Kidney (tissue), 13 donors: ENCODE measurements at regions not wholly inside any gene's neighbourhood (a gene's known extent, or its start where the extent isn't known, plus 50 kb on each side); places are given as distances from the start of the nearest gene placed in this dataset.

Experiments used
- DNase-seq, 5 donors: peaks; one replicate each; pipeline ENCODE4 v3.0.0-alpha.2; 2013 to 2020
- FAIRE-seq: peaks from 2 replicates; lab custom pipeline; 2012; peaks lifted over from hg19 to GRCh38; lab: Jason Lieb, UNC
- H3K27ac ChIP-seq, 2 donors: one replicate each; pipeline ENCODE4 v1.7.0; 2013; ENCODE audit warnings: low read depth in 2 of 2, low read length in 2 of 2, inconsistent platforms in 1 of 2
- H3K27me3 ChIP-seq: one replicate; pipeline ENCODE4 v1.7.1; 2013; ENCODE audit warnings: low read length, inconsistent platforms; ENCODE audit not compliant: control insufficient read depth, insufficient read depth
- H3K36me3 ChIP-seq, 3 donors: one replicate each; pipeline versions ENCODE4 v1.7.0 to v1.7.1; 2013; ENCODE audit warnings: low read length in 3 of 3, control low read depth in 1 of 3, inconsistent platforms in 1 of 3; ENCODE audit not compliant: insufficient read depth in 3 of 3, control insufficient read depth in 2 of 3
- H3K4me1 ChIP-seq, 3 donors: one replicate each; pipeline versions ENCODE4 v1.7.0 to v1.7.1; 2013; ENCODE audit warnings: low read length in 3 of 3, inconsistent platforms in 1 of 3, low read depth in 1 of 3; ENCODE audit not compliant: control insufficient read depth in 2 of 3, insufficient read depth in 2 of 3
- H3K4me3 ChIP-seq, 3 donors: one replicate each; pipeline versions ENCODE4 v1.7.0 to v1.8.1; 2013; ENCODE audit warnings: low read length in 3 of 3, control low read depth in 1 of 3, inconsistent platforms in 1 of 3
- H3K9ac ChIP-seq, 3 donors: one replicate each; pipeline versions ENCODE4 v1.7.0 to v1.7.1; 2013; ENCODE audit warnings: low read length in 3 of 3, control low read depth in 1 of 3, inconsistent platforms in 1 of 3
- H3K9me3 ChIP-seq, 3 donors: one replicate each; pipeline versions ENCODE4 v1.7.0 to v1.7.1; 2013; ENCODE audit warnings: low read length in 3 of 3, control low read depth in 1 of 3, inconsistent platforms in 1 of 3; ENCODE audit not compliant: control insufficient read depth in 2 of 3, insufficient read depth in 1 of 3
- intact Hi-C: fragments of 100-400 bp; cut with DNase I; formaldehyde crosslinking; loops from one replicate; pipeline ENCODE4 v1.11.1; 2022
- TF ChIP-seq, protein P1 (sequence below): IDR thresholded peaks from 3 replicates; pipeline ENCODE4 v1.5.1; 2012; ENCODE audit warnings: mild to moderate bottlenecking, moderate library complexity, borderline replicate concordance; ENCODE audit not compliant: insufficient read depth; ENCODE audit errors: extremely low read depth
- donor health status: control.
- donor health status: control.
- donor health status: control.
- donor health status: control.
- donor health status: control.
- donor health status: DM: yes; HTN: yes; CAD: no.
- donor health status: Normal renal cell carcinoma (clear cell type).

DNA sequence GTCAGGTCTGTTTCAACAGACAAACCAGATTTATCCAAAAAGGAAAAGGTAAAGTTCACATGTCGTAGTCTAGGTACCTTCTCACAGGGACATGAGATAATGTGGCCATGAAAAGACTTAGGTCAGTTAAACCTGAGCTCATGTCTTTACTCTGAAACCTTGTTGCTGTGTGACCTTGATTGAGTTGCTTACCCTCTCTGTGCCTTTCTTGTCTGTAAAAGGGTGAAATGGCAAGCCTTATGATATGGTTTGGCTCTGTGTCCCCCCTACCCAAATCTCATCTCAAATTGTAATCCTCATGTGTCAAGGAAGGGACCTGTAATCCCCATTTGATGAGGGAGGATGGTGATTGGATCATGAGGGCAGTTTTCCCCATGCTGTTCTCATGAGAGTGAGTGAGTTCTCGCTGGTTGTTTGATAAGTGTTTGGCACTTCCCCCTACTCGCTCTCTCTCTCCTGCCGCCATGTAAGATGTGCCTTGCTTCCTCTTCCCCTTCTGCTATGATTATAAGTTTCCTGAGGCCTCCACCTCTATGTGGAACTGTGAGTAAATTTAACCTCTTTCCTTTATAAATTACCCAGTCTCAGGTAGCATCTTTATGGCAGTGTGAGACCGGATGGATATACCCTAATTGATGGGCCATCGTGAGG is 299.8 kb downstream of the ADGRD1 start:
- H3K9ac ChIP-seq, result no peak overlapping the region
- FAIRE-seq, result no peak
- no peak overlapping the region for H3K27ac ChIP-seq
- TF ChIP-seq, protein P1, sequence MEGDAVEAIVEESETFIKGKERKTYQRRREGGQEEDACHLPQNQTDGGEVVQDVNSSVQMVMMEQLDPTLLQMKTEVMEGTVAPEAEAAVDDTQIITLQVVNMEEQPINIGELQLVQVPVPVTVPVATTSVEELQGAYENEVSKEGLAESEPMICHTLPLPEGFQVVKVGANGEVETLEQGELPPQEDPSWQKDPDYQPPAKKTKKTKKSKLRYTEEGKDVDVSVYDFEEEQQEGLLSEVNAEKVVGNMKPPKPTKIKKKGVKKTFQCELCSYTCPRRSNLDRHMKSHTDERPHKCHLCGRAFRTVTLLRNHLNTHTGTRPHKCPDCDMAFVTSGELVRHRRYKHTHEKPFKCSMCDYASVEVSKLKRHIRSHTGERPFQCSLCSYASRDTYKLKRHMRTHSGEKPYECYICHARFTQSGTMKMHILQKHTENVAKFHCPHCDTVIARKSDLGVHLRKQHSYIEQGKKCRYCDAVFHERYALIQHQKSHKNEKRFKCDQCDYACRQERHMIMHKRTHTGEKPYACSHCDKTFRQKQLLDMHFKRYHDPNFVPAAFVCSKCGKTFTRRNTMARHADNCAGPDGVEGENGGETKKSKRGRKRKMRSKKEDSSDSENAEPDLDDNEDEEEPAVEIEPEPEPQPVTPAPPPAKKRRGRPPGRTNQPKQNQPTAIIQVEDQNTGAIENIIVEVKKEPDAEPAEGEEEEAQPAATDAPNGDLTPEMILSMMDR, result no peak
- H3K9me3 ChIP-seq, result no peaks in the 10 kb centered on the region
- DNase-seq, result no peak
- no peaks in the 10 kb centered on the region for H3K36me3 ChIP-seq
- intact Hi-C loops, result no loop called here
- H3K27me3 ChIP-seq, result no peaks in the 10 kb centered on the region
- no peaks in the 10 kb centered on the region for H3K4me1 ChIP-seq
- H3K4me3 ChIP-seq, result no peak overlapping the region

DNA sequence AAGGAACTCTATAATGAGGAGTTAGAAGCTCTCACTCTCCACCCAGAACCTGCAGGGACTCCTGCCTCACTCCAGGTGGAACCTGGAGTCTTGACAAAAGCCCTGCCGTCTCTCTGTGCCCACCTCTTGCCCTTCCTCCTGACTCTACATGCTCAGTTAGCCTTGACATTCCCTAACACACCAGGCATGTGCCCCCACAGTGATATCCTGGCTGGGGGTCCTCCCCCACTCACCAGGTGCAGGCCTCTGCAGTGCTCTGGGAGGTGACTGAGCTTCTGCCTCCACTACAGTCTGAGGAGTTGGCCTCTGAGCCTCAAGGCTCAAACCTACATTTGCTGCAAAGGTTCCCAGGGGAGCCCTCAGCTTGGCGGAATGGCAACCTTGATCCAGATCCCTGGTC is 300.7 kb downstream of the ADGRD1 start:
- intact Hi-C loops, result no loop called here
- H3K4me1 ChIP-seq, result no peaks in the 10 kb centered on the region
- H3K36me3 ChIP-seq, result no peaks in the 10 kb centered on the region
- DNase-seq (no peak), FAIRE-seq (no peak)
- TF ChIP-seq, protein P1, result no peak
- H3K4me3 ChIP-seq, result no peak overlapping the region
- no peaks in the 10 kb centered on the region for H3K27me3 ChIP-seq
- no peak overlapping the region for H3K27ac ChIP-seq
- no peak overlapping the region for H3K9ac ChIP-seq
- H3K9me3 ChIP-seq, result no peaks in the 10 kb centered on the region

DNA sequence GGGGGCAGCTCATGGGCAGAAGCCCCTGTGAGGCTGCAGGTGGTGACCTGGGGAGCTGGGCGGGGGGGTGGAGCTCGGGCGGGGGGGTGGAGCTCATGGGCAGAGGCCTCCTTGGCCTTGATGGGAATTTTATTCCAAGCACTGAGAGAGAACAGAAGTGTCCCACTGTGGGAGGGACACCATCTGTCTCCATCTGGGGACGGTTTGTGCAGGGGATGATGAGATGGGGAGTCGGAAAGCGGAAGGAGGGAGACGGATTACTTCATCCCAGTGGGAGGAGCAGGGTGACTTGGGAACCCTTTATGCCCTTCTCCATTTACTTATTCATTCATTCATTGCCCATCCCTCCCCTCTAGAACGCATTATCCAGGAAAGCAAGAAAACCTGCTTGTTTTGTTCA is 304.7 kb downstream of the ADGRD1 start:
- Histone ChIP-seq H3K9ac (no peak overlapping the region), H3K4me1 (no peaks in the 10 kb centered on the region), H3K36me3 (no peaks in the 10 kb centered on the region), H3K27ac (no peak overlapping the region), H3K9me3 (no peaks in the 10 kb centered on the region), H3K27me3 (no peaks in the 10 kb centered on the region), H3K4me3 (no peak overlapping the region)
- intact Hi-C loops, result no loop called here
- no peak for FAIRE-seq
- TF ChIP-seq, protein P1, result no peak
- peak in 1 of 5 donors; percentile 16 for DNase-seq
